Colonic mucosa (tissue), 4 donors: ENCODE measurements at regions not wholly inside any gene's neighbourhood (a gene's known extent, or its start where the extent isn't known, plus 50 kb on each side); places are given as distances from the start of the nearest gene placed in this dataset.

Source experiments
- DNase-seq: peaks from one replicate; pipeline ENCODE4 v3.0.0-alpha.2; 2020
- H3K27ac ChIP-seq: fragments of 200-600 bp; one replicate; pipeline ENCODE4 v1.8.0; 2021
- H3K27me3 ChIP-seq: fragments of 200-600 bp; one replicate; pipeline ENCODE4 v1.8.0; 2021
- H3K36me3 ChIP-seq: fragments of 200-600 bp; one replicate; pipeline ENCODE4 v1.8.0; 2021
- H3K4me1 ChIP-seq: fragments of 200-600 bp; one replicate; pipeline ENCODE4 v1.8.0; 2021; ENCODE audit warnings: mild to moderate bottlenecking
- H3K4me3 ChIP-seq: fragments of 200-600 bp; one replicate; pipeline ENCODE4 v1.8.0; 2021
- H3K9ac ChIP-seq, 2 donors: one replicate each; pipeline ENCODE4 v1.7.0; 2013; ENCODE audit warnings: control low read depth in 2 of 2, low read depth in 2 of 2, low read length in 2 of 2
- H3K9me3 ChIP-seq: fragments of 200-600 bp; one replicate; pipeline ENCODE4 v1.8.0; 2021
- intact Hi-C: fragments of 100-400 bp; cut with DNase I; formaldehyde crosslinking; loops from one replicate; pipeline ENCODE4 v1.14.1; 2022
- TF ChIP-seq, protein P1 (sequence below): fragments of 200-600 bp; IDR thresholded peaks from one replicate; pipeline ENCODE4 v1.8.0; 2022; ENCODE audit warnings: antibody characterized with exemption, mild to moderate bottlenecking
- donor health status: healthy.
- donor health status: DM: no; HTN: no; CAD: no.
- donor health status: DM: no; HTN: no; CAD: no.

DNA sequence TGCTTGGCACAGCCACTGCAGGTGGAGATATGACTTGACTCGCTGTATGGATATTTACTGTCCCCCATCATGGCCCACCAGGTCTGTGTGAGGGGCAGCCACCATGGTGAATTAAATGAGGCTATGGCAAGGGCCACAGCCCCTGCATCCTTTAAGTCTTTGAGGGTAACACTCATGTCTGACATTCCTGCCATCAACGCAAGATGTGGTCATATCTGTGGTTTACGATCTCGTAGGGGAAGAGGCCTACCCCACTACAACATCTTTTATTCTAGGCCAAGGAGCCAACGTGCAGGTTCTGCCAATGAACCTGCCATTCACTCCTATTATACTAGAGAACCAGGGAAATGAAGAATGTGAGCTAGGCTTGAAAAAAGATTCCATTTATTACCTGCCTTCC lies 381.6 kb upstream of the ID2 start:
- DNase-seq = peak; percentile 12
- no peaks in the 10 kb centered on the region for H3K4me1 ChIP-seq
- intact Hi-C loops = no loop called here
- H3K4me3 ChIP-seq = no peak overlapping the region
- no peaks in the 10 kb centered on the region for H3K9me3 ChIP-seq
- H3K36me3 ChIP-seq = no peaks in the 10 kb centered on the region
- no peak overlapping the region for H3K9ac ChIP-seq
- TF ChIP-seq, protein P1, sequence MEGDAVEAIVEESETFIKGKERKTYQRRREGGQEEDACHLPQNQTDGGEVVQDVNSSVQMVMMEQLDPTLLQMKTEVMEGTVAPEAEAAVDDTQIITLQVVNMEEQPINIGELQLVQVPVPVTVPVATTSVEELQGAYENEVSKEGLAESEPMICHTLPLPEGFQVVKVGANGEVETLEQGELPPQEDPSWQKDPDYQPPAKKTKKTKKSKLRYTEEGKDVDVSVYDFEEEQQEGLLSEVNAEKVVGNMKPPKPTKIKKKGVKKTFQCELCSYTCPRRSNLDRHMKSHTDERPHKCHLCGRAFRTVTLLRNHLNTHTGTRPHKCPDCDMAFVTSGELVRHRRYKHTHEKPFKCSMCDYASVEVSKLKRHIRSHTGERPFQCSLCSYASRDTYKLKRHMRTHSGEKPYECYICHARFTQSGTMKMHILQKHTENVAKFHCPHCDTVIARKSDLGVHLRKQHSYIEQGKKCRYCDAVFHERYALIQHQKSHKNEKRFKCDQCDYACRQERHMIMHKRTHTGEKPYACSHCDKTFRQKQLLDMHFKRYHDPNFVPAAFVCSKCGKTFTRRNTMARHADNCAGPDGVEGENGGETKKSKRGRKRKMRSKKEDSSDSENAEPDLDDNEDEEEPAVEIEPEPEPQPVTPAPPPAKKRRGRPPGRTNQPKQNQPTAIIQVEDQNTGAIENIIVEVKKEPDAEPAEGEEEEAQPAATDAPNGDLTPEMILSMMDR = no peak
- H3K27ac ChIP-seq = no peak overlapping the region
- no peaks in the 10 kb centered on the region for H3K27me3 ChIP-seq

DNA sequence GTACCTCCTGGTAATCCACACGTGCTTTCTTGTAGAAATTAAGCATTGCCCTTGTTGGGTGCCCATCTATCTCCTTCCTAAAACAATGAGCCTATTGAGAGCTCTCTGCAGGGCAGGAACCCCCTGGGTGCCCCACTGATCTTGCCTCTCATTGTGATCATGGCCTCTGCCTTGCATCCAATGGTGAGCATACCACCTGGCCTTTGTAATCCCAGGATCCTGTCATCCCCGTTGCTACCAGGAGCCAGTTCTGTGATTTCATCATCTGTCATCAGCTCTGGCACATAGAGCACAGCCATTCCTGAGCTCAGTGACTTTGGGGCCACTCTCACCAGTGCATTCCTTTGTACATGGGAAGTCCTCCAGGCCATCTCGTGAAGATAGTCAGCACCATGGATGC lies 381.0 kb upstream of the ID2 start:
- no peaks in the 10 kb centered on the region for H3K27me3 ChIP-seq
- peak; percentile 9 for DNase-seq

DNA sequence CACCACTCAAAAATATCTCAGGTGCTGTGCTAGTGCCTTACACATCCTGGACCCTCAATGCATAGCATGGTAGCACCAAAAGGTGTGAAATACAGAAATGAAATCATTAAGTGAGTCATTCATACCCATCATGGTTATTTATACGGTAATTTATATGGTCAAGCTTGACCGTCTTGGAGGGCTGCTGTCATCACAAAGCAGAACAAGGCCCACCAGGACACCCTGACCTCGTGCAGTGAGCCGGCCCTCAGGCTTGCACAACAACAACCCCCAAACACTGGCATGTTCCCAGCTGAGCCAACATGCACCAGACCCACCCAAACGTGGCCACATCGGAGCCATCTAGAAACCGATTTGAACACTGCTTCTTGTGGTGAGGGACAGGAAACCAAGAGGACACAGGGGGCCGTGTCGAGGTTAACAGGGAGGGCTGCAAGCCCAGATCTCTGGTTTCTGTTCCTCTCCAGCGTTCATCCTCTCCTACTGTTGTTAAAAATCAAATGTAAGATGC lies 378.5 kb upstream of the ID2 start:
- no peaks in the 10 kb centered on the region for H3K4me1 ChIP-seq
- no peaks in the 10 kb centered on the region for H3K27me3 ChIP-seq
- no peaks in the 10 kb centered on the region for H3K9me3 ChIP-seq
- H3K4me3 ChIP-seq = no peak overlapping the region
- TF ChIP-seq, protein P1 = no peak
- H3K27ac ChIP-seq = no peak overlapping the region
- H3K9ac ChIP-seq = no peak overlapping the region
- intact Hi-C loops = no loop called here
- peak; percentile 54 for DNase-seq
- no peaks in the 10 kb centered on the region for H3K36me3 ChIP-seq

More for the DNA sequence above, 381.0 kb upstream of the ID2 start:
- Histone ChIP-seq H3K4me1 (no peaks in the 10 kb centered on the region), H3K9me3 (no peaks in the 10 kb centered on the region), H3K4me3 (no peak overlapping the region), H3K36me3 (no peaks in the 10 kb centered on the region), H3K27ac (no peak overlapping the region), H3K9ac (no peak overlapping the region)
- intact Hi-C loops = no loop called here
- TF ChIP-seq, protein P1 = no peak

DNA sequence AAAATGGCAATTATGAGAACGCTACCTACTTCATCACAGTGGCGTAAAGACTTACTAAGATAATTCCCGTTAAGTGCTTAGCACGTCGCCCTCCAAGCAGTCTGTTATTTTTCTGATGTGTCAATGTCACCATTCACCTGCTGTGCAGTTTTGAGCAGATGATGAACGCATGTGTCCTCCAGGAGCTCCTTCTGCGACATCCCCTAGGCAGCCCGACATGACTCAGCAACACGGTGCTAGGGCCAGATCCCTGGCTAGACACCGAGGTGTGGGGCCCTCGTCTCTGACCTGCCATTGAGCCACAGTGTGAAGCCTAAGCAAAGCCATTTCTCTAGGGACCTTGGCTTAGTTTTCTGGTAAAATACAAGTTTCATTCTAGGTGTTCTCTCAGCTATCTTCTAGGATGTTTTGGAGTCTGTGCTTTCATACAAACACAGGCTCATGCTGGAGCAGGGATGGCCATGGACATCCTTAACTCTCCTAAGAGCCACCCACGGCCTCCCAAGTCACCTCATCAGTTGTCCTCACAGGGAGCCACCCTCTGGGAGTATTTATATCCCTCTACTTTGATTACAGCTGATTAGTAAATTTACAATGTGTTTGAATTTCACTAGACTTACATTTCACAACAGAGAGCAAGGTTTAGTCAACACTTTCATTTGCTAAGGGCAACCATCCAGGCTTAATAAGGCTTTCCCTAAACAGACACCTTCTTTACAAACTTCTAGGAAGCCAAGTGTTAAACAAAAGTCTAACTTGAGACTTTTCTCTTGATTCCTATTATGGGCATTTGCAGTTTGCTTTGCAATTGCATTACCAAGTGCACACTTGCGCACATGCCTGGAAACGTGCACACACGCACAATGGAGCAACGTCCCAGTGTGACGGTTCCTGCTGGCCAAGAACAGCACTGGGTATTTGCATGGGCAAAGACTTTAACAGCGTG lies 376.8 kb upstream of the ID2 start:
- H3K9me3 ChIP-seq = no peaks in the 10 kb centered on the region
- no peak overlapping the region for H3K27ac ChIP-seq
- no peak overlapping the region for H3K4me3 ChIP-seq
- H3K27me3 ChIP-seq = no peaks in the 10 kb centered on the region
- intact Hi-C loops = no loop called here
- H3K4me1 ChIP-seq = no peaks in the 10 kb centered on the region
- peak; percentile 12 for DNase-seq
- TF ChIP-seq, protein P1 = no peak
- no peaks in the 10 kb centered on the region for H3K36me3 ChIP-seq
- no peak overlapping the region for H3K9ac ChIP-seq

DNA sequence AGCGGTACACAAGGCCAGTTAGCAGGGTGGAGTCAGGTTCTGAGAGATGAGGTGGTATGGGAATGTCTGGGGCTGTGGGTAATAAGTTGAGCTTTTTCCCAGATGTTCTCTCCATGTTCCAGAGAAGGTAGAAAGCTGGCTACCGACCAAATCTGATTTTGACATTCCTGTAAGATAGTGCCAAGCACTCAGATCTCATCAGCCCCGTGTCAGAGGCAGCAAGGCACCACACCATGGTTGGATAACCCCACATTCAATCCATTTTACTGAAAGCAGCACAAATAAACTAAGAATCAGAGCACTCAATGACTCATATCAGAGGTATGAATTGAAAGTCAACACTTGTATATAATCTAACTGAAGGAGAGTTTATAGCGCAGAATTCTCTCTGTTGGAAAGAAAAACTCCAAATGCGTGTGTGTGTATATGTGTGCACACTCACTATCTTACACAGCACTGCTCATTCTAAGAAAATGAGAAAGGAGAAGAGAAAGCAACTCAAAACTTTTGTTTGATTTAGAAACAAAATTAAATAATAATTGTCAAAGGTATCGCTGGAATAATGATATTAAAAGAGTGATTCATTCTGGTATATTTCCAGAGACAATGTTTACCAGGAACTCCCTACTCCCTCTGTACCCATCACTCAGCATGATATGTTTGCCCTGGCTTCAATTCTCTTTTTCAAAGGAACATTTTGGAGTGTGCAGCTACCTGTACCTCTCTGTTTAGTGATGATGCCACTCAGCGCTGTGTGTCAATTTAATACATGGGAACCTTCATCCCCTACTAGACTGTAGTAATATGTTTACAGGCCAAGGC lies 375.1 kb upstream of the ID2 start:
- DNase-seq = peak; percentile 3
- Histone ChIP-seq H3K4me3 (no peak overlapping the region), H3K9me3 (no peaks in the 10 kb centered on the region), H3K9ac (no peak overlapping the region), H3K36me3 (no peaks in the 10 kb centered on the region), H3K27ac (no peak overlapping the region), H3K4me1 (no peaks in the 10 kb centered on the region), H3K27me3 (no peaks in the 10 kb centered on the region)
- intact Hi-C loops = no loop called here
- TF ChIP-seq, protein P1 = no peak
